ENCODE measurements at regions not wholly inside any gene's neighbourhood (a gene's known extent, or its start where the extent isn't known, plus 50 kb on each side); places are given as distances from the start of the nearest gene placed in this dataset.

DNA sequence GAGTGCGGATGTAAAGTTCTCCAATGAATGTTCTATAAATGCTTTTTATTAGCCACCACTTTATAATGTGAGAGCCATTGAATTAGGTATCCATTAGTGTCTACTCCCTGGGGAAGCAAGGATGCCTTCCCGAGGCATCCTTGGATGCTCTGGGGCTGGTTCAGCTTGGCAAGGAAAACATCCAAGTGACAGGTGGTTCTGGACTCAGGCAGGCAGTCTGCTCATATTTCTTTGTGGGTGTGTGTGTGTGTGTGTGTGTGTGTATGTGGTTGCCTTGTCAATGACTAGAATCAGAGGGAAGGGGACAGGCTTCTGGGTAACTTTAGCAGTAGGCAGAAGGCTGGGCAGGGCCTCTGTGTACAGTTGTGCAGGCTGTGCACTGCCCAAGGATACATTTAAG, 149.2 kb downstream of the TSN start (continued):
- TF ChIP-seq FOSL1 (IDR thresholded peaks at IDR 0.05; ENCODE audit: insufficient read depth, low read depth, low read length), result no peak
- no peak for TF ChIP-seq CBX5 (IDR thresholded peaks at IDR 0.05; ENCODE audit: low read depth, low read length)
- no peak for TF ChIP-seq GABPA (IDR thresholded peaks at IDR 0.05; ENCODE audit: borderline replicate concordance, insufficient read depth, low read length)
- TF ChIP-seq ASH2L (IDR thresholded peaks at IDR 0.05; ENCODE audit: low read length), result no peak
- no peak for TF ChIP-seq SRF (IDR thresholded peaks at IDR 0.05; ENCODE audit: low read depth, low read length)
- TF ChIP-seq TAF1 (IDR thresholded peaks at IDR 0.05; ENCODE audit: low read depth, low read length), result no peak
- TF ChIP-seq RXRA (IDR thresholded peaks at IDR 0.05; ENCODE audit: insufficient read depth, low read depth, low read length), result no peak
